DND-41 (cell line): ENCODE measurements at regions not wholly inside any gene's neighbourhood (a gene's known extent, or its start where the extent isn't known, plus 50 kb on each side); places are given as distances from the start of the nearest gene placed in this dataset.

Experiments
- ATAC-seq: fragments of 200-7000 bp; cut with Tn5 transposase; 3 replicates; pipeline ENCODE4 v1.9.1; 2021; ENCODE audit warnings: low read depth; ENCODE audit not compliant: insufficient read depth
- DNase-seq: peaks from one replicate; pipeline ENCODE4 v3.0.0-alpha.2; 2020
- H2AFZ ChIP-seq: 2 replicates; pipeline ENCODE4 v1.6.0; 2012; ENCODE audit warnings: low read depth, low read length
- H3K27ac ChIP-seq: 2 replicates; pipeline ENCODE4 v1.5.1; 2012; ENCODE audit warnings: low read length, inconsistent platforms
- H3K27me3 ChIP-seq: fragments of 200-600 bp; sonication (generic); 2 replicates; pipeline ENCODE4 v1.6.0; 2012; ENCODE audit warnings: low read length, mild to moderate bottlenecking, inconsistent platforms; ENCODE audit not compliant: insufficient read depth, poor library complexity
- H3K36me3 ChIP-seq: 2 replicates; pipeline ENCODE4 v1.5.1; 2012; ENCODE audit warnings: low read length, inconsistent platforms; ENCODE audit not compliant: insufficient read depth
- H3K4me1 ChIP-seq: 2 replicates; pipeline ENCODE4 v1.5.1; 2012; ENCODE audit warnings: mild to moderate bottlenecking, low read length; ENCODE audit not compliant: insufficient read depth
- H3K4me2 ChIP-seq: 2 replicates; pipeline ENCODE4 v1.6.0; 2012; ENCODE audit warnings: mild to moderate bottlenecking, moderate library complexity, low read length, inconsistent platforms; ENCODE audit not compliant: insufficient read depth
- H3K4me3 ChIP-seq, 2 experiments: fragments of 200-600 bp in 1 of 2; shearing (Covaris generic) in 1 of 2; 2 replicates each; pipeline ENCODE4 v1.5.1; 2012 to 2016; ENCODE audit warnings: inconsistent platforms in 2 of 2, low read length in 2 of 2, mild to moderate bottlenecking in 2 of 2, low read depth in 1 of 2, moderate library complexity in 1 of 2
- H3K79me2 ChIP-seq: 2 replicates; pipeline ENCODE4 v1.6.0; 2012; ENCODE audit warnings: low read length, inconsistent platforms; ENCODE audit not compliant: insufficient read depth
- H3K9ac ChIP-seq: 2 replicates; pipeline ENCODE4 v1.6.0; 2012; ENCODE audit warnings: low read depth, mild to moderate bottlenecking, inconsistent platforms, low read length, moderate library complexity
- H3K9me3 ChIP-seq: 2 replicates; pipeline ENCODE4 v1.5.1; 2012; ENCODE audit warnings: low read length, moderate library complexity, mild to moderate bottlenecking, inconsistent platforms; ENCODE audit not compliant: insufficient read depth, severe bottlenecking
- H4K20me1 ChIP-seq: 2 replicates; pipeline ENCODE4 v1.6.0; 2012; ENCODE audit warnings: low read length; ENCODE audit not compliant: insufficient read depth
- CTCF ChIP-seq: IDR thresholded peaks from 2 replicates; pipeline ENCODE4 v1.5.1; 2012; ENCODE audit warnings: borderline replicate concordance, low read length, moderate library complexity, mild to moderate bottlenecking; ENCODE audit not compliant: poor library complexity, severe bottlenecking; ENCODE audit errors: extremely low read depth
- EZH2 ChIP-seq: IDR thresholded peaks from 3 replicates; pipeline ENCODE4 v1.6.1; 2012; ENCODE audit warnings: borderline replicate concordance, low read depth, mild to moderate bottlenecking, moderate library complexity, low read length, inconsistent platforms; ENCODE audit not compliant: severe bottlenecking

- no peak for DNase-seq
- H3K79me2 ChIP-seq, result no peaks in the 10 kb centered on the region
- no peaks in the 10 kb centered on the region for H3K9me3 ChIP-seq
- H4K20me1 ChIP-seq, result no peaks in the 10 kb centered on the region
- H3K9ac ChIP-seq, result no peak overlapping the region
- H3K4me1 ChIP-seq, result no peaks in the 10 kb centered on the region
- no peak overlapping the region for H3K4me3 ChIP-seq
- TF ChIP-seq CTCF (no peak), EZH2 (no peak)
- no peak for ATAC-seq
- no peaks in the 10 kb centered on the region for H3K36me3 ChIP-seq
- no peak overlapping the region for H2AFZ ChIP-seq
- H3K4me2 ChIP-seq, result no peak overlapping the region
- no peaks in the 10 kb centered on the region for H3K27me3 ChIP-seq
- no peak overlapping the region for H3K27ac ChIP-seq
Measured at GRCh38 chr3:13708871-13709595, 160.1 kb downstream of the FBLN2 start.

DNA sequence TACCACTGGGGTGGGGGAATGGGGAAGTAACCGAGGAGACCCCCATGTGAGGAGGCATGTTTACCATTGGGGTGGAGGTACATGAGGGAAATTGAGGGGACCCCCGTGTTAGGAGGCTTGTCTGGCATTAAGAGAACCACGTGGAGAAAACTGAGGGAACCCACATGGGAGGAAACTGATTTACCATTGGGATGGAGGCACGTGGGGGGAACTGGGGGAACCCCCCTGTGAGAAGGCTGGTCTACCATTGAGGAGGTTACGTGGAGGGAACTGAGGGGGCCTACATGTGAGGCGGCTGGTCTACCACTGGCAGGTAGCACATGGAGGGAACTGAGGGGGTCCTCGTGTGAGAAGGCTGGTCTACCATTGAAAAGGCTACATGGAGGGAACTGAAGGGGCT lies 159.4 kb downstream of the FBLN2 start:
- Histone ChIP-seq H3K9ac (no peak overlapping the region), H3K9me3 (peaks cover under 1% of the 10 kb centered on the region), H4K20me1 (no peaks in the 10 kb centered on the region), H3K4me1 (no peaks in the 10 kb centered on the region), H2AFZ (no peak overlapping the region), H3K4me3 (no peak overlapping the region), H3K79me2 (no peaks in the 10 kb centered on the region), H3K27me3 (no peaks in the 10 kb centered on the region), H3K36me3 (no peaks in the 10 kb centered on the region), H3K27ac (no peak overlapping the region), H3K4me2 (no peak overlapping the region)
- no peak for DNase-seq
- TF ChIP-seq EZH2 (no peak), CTCF (no peak)
- no peak for ATAC-seq

- Histone ChIP-seq H3K9me3 (peaks cover 4% of the 10 kb centered on the region), H2AFZ (no peak overlapping the region), H3K27ac (no peak overlapping the region), H3K79me2 (no peaks in the 10 kb centered on the region), H3K4me2 (no peak overlapping the region), H3K4me3 (no peak overlapping the region), H3K27me3 (no peaks in the 10 kb centered on the region), H4K20me1 (no peaks in the 10 kb centered on the region), H3K36me3 (no peaks in the 10 kb centered on the region), H3K4me1 (no peaks in the 10 kb centered on the region), H3K9ac (no peak overlapping the region)
- TF ChIP-seq EZH2, result no peak
- no peak for TF ChIP-seq CTCF
- ATAC-seq, result no peak
- no peak for DNase-seq
Measured at GRCh38 chr3:13707456-13707855, 158.5 kb downstream of the FBLN2 start.
